Germinal center (tissue), 1 donor: ENCODE measurements at regions not wholly inside any gene's neighbourhood (a gene's known extent, or its start where the extent isn't known, plus 50 kb on each side); places are given as distances from the start of the nearest gene placed in this dataset.

Experiments
- DNase-seq: peaks from one replicate; pipeline ENCODE4 v3.0.0; 2012; ENCODE audit warnings: mixed read lengths, low spot score

DNA sequence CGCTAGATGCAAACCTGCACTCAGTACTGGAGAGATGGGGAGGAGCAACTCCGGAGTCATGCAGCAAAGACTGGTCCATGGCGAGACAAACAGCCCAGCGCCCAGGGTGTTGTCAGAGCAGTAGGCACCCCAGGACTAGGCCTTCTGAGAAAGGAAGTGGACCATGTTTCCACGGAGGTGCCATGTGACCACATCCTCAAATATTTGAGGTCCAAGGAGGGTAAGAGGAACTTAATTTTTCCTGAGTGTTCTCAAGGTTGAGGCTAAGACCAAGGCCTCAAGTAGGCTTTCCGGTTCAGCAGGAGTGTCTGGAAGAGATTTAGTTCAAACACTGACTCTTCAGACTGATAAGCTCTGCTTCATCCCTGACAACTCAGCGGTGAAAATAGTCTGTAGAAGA lies 186.2 kb downstream of the RHOU start:
- no peak for DNase-seq

DNA sequence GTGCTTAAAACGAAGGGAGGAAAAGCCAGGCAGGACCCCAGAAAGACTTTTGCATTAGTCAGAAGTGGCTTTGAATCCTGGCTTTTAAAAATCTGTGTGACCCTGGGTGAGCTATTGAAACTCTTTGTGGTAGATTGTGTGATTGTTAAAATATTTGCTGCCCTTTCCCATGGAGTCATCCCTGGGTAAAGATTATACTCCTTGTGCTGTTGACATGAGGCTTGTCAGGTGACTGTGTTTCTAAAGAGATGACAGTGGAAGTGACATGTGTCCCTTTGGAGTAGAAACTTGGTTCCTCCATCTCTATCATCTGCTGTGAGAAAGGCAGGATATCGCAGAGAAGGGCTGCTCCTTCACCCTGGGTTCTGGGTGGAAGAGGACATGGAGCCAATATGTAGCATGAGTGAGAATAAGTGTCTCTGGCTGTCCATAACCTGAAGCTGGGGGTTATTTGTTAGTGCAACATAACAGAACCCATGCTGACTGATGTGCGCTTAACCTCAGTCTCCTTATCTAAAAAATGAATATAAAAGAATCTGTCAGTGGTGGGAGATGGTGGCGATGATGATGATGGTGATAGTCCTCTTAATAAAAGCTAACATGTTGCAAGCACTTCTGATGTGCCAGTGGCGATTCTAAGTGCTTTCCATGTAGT lies 187.6 kb downstream of the RHOU start:
- no peak for DNase-seq

DNA sequence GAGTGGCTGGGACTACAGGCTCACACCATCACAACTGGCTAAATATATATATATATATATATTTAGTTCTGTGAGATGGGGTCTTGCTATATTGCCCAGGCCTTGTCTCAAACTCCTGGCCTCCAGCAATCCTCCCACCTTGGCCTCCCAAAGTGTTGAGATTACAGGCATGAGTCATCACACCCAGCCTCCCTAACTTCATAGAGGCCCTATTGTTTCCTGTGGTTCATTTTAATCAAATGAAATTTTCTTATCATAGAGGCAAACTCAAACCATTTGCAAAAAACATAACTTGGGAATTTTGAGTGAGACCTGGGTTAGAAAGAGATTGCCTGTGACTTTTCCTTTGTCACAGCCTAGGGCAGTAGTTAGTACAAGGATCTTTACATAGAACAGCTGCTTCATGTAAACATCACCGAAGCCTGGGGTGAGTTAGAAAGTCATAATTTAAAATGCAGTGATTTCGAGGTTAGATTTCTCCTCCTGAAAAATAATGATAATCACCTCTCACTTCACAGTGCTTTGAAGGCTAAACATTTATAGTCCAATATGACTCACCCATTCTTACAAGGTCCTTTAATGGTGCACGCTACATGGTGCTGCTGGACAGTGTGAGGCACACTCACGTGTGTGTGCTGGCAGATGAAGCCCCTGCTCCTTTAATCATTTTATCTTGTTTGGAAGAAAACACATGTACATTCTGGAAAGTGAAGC lies 188.9 kb downstream of the RHOU start:
- no peak for DNase-seq

DNA sequence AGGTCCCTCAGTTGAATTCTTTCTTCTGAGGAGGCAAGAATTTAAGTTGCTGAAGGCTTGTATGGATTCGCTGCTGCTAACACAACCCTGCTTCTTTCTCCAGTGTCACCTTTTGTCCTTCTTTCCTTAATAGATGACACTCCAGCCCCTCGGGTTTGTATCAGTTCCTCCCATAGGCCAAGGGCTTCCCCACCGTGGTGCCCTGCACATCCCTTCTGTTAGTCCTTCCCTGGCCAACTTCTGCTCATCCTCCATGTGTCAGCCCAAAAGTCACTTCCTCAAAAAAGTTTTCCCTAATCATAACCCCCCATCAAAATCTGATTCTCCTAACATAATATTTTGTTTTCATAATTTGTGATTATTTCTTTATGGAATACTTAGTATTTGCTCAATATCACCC lies 190.4 kb downstream of the RHOU start:
- DNase-seq, result no peak

DNA sequence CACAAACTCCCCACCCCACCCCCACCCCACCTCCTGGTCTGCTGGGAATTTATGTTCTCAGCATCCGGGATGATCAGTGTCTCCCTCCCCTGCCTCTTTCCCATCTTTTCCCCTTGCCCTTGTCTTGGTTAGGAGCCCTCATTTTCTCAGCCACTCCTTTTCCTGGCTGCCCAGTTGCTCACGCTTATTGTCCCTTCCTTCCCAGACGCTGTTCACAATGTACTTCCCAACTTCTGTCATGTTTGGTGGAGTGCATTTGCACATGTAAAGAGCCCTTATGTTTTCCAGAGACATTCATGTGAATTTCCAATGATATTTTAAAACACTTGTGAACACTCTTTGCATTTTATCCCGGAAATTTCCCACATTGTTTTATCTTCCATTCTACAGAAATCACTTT lies 192.1 kb downstream of the RHOU start:
- DNase-seq, result no peak

DNA sequence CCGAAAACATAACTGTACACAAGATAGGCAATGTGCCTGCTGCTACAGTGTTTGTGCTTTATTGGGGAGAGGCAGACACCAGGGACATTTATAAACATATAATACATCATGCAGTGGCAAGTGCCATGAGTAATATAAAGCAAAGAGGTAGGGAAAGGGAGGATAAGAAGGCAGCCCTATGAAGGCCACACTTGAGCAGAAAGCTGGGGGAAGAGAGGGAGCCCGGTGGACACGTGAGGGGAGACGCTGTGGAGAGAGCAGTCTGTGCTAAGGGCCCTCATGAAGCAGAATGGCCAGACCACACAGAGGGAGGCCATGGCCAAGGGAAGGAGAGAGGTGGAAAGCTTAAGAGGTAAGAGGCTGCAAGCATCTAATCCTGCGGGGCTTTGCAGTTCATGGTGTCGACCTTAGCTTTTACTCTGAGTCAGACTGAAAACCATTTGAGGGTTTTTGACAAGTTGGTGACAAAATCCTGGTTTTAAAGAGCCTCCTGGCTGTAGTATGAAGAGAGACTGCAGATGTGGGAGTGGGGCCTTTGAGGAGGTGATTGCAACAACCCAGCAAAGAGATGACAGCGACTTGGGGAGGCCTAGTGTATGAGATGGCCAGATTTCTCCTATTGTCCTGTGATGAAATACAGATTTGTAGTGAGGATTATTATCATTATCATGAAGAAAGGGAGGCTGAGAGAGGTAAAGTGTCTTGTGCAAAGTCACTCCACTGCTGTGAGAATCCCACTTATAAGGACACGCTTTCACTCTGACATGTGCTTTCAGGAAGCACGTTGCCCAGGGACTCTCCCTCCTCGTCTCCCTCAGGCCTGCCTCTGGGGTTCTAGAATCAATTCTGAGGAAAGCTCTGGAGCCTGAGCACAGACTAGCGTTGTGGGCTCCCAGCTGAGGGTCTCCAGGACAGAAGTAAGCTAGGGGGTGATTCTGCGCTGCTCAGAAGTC lies 192.9 kb downstream of the RHOU start:
- DNase-seq, result no peak

DNA sequence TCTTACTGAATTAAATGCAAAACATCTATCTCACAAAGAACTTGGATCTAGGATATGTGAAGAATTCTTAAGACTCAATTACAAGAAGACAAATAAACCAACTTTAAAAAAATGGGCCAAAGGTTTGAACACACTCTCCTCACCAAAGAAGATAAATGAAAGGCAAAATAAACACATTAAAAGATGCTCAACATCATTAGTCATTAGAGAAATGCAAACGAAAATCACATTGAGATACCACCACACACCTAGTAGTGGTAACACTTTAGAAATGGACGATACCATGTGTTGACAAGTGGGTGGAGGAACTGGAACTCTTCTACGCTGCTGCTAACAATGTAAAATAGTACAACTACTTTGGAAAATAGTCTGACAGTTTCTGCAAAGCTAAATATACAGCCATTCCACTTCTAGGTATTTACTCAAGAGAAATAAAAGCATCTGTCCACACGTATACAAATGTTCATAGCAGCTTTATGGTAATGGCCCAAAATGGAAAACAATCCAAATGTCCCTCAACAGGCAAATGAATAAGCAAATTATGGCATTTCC lies 194.3 kb downstream of the RHOU start:
- DNase-seq, result no peak

DNA sequence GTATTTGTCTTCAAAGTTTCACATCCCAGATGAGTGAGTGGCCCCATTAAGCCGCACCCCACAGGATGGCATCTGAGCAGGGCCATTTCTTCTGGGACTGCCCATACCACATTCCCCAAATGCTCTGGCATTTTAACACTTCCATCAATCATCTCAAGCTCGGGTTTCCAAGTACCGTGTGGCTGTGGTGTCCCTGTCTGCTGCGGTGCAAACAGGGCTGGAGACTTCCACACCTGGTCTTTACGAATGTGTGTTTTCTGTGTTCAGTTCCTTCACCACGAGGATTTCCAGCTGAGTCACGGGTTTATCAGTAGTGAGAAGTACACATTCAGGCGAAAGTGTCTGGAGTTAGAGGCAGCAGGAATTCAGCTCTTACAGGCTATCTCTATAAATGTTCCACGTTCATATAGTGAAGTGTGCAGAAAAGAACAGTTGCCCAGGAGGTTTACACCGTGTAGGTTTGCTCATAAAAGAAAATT lies 195.2 kb downstream of the RHOU start:
- no peak for DNase-seq

DNA sequence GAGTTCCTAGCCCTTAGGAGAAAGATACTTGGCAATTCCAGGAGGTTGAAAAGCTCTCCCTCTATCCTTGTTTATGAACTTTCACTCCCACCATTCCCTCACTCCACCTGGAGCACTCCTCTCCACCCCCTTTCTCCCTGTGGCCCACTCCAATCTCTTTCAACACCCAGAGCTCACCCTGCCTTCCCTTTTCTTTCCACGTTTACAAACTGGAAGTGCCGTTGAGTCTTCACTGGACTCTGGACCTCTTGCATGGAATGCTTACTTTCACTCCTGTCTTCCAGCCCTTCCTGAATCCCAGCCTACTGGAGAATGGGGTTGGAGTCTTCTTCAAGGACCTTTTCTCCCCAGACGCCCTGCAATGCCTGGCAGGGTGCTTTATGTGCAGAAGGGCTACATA lies 198.5 kb downstream of the RHOU start:
- DNase-seq, result no peak

DNA sequence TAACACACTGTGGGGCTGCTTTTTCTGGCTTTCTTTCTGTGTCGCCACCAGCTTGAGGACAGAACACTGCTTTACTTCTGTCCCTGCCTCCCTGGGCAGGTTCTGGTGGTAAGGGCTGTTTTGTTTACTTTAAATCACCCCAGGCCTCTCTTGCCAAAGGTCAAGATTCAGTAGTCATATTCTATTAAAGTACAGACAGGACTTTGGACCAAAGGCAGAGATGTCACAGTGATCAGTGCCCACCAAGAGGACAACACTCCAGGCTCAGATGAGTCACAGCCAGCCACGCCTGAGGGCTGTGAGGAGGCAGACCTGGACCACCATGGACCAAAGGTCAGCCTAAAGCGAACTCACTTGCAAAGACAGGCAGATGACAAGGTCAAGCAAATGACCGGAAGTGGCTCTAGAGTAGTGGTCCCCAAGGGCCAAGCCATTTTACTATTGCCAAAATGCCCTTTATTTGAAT lies 200.0 kb downstream of the RHOU start:
- DNase-seq, result no peak

GRCh38 chr1:228935855-228936727 lies 200.8 kb downstream of the RHOU start:
- no peak for DNase-seq

GRCh38 chr1:228936881-228937280 lies 201.6 kb downstream of the RHOU start:
- DNase-seq, result no peak

GRCh38 chr1:228937351-228937750 lies 202.1 kb downstream of the RHOU start:
- no peak for DNase-seq

DNA sequence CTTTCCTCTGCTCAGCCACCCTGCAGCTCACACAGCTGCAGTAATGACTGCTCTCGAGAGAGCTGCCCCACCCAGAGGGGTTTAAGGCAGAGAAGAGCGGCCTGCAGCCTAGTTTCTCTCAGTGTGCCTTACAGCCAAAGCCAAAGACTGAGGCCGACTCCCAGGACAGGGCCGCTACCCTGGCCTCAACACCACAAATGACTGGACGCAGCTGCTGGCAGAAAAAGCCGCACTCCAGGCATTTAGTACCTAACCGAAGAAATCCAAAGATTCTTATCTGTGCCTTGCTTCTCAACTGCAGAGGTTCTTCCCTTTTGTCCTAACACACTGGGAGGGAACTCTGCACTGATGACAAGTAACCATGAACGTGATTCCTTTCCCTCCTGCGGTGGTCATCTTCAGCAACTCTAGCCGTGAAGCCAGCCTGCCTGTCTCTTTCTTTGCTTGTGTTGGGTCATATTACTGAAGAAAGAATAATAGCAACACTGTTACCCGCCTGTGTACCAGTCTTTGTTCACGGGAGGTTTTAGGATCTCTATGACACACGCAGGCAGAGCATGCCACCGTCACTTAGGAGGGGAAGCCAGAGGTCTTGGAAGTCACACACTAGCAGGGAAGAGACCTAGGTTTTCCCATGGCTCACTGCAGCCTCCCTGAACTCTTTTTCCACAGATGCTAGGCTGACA lies 202.7 kb downstream of the RHOU start:
- no peak for DNase-seq

- no peak for DNase-seq
Observed at GRCh38 chr1:228938537-228938901, 203.2 kb downstream of the RHOU start.

GRCh38 chr1:228939001-228939691 lies 203.9 kb downstream of the RHOU start:
- no peak for DNase-seq

GRCh38 chr1:228939881-228940392 lies 204.7 kb downstream of the RHOU start:
- no peak for DNase-seq

GRCh38 chr1:228940526-228940925 lies 205.2 kb downstream of the RHOU start:
- DNase-seq, result no peak

DNA sequence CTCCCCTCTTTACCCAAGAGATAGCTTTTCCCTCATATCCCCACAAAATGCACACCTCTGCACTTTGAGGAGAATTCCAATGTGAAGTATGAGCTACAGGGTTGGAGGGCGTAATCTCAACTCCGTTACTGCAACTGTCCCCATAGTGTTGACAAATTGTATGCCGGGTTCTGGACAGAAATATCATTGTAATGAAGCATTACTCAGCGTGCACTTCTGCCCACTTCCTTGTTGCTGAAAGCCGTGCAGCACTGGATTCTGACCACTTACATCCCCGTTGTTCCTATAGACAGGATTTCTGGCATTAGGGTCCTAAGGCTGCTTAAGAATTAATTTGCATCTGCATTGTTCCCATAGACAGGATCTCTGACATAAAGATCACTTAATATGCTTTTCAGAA lies 205.6 kb downstream of the RHOU start:
- DNase-seq, result no peak

- DNase-seq, result no peak
Observed at GRCh38 chr1:228941666-228942065, 206.4 kb downstream of the RHOU start.
